PC-9 (cell line): ENCODE measurements at regions not wholly inside any gene's neighbourhood (a gene's known extent, or its start where the extent isn't known, plus 50 kb on each side); places are given as distances from the start of the nearest gene placed in this dataset.

ENCODE experiments used
- BruUV-seq: library from RNA; stranded (reverse); fragments of 400-500 nt; replicated peaks from 2 replicates; lab custom pipeline; 2021; lab: Mats Ljungman, UMichigan
- CTCF ChIA-PET: fragments of 300-600 bp; sonication (Branson Sonifier 250); formaldehyde crosslinking; loops from one replicate; lab custom pipeline; 2022; ENCODE audit warnings: antibody characterized with exemption; lab: Charles Lee
- POLR2A ChIA-PET: fragments of 300-600 bp; sonication (Branson Sonifier 250); formaldehyde crosslinking; loops from one replicate; lab custom pipeline; 2022; ENCODE audit warnings: antibody characterized with exemption; ENCODE audit not compliant: unreplicated experiment; lab: Charles Lee
- DNase-seq, 2 experiments: peaks; one replicate each; pipeline versions ENCODE4 v3.0.0 to v3.0.0-alpha.2; 2015 to 2022; ENCODE audit warnings: mixed read lengths in 1 of 2
- H2AFZ ChIP-seq: fragments of 200-600 bp; sonication (generic); 2 replicates; pipeline ENCODE4 v1.8.1; 2017; ENCODE audit warnings: antibody characterized with exemption
- H3F3A ChIP-seq: fragments of 200-600 bp; sonication (generic); 2 replicates; pipeline ENCODE4 v1.8.1; 2017; ENCODE audit warnings: antibody characterized with exemption, mild to moderate bottlenecking, low read depth; ENCODE audit not compliant: insufficient read depth
- H3K27ac ChIP-seq: fragments of 200-600 bp; sonication (generic); 2 replicates; pipeline ENCODE4 v1.6.1; 2016; ENCODE audit warnings: mixed run types
- H3K27me3 ChIP-seq: fragments of 200-600 bp; sonication (generic); 2 replicates; pipeline ENCODE4 v1.6.1; 2016; ENCODE audit warnings: low read depth, mixed run types; ENCODE audit not compliant: insufficient read depth
- H3K36me3 ChIP-seq: fragments of 200-600 bp; sonication (generic); 2 replicates; pipeline ENCODE4 v1.6.1; 2016; ENCODE audit warnings: low read depth, mixed run types
- H3K4me1 ChIP-seq: fragments of 200-600 bp; sonication (generic); replicated peaks from 2 replicates; pipeline ENCODE4 v1.6.1; 2016; ENCODE audit warnings: mixed run types; ENCODE audit not compliant: insufficient read depth
- H3K4me2 ChIP-seq: fragments of 200-600 bp; sonication (generic); 2 replicates; pipeline ENCODE4 v1.6.1; 2017; ENCODE audit warnings: mixed run types
- H3K4me3 ChIP-seq: fragments of 200-600 bp; sonication (generic); 2 replicates; pipeline ENCODE4 v1.6.1; 2016; ENCODE audit warnings: mixed run types
- H3K79me2 ChIP-seq: fragments of 200-600 bp; sonication (generic); 2 replicates; pipeline ENCODE4 v1.6.1; 2017; ENCODE audit warnings: low read depth, mixed run types
- H3K9me2 ChIP-seq: fragments of 200-600 bp; sonication (generic); 2 replicates; pipeline ENCODE4 v1.8.1; 2017; ENCODE audit warnings: mild to moderate bottlenecking; ENCODE audit not compliant: insufficient read depth
- H3K9me3 ChIP-seq: fragments of 200-600 bp; sonication (generic); 2 replicates; pipeline ENCODE4 v1.8.1; 2016; ENCODE audit warnings: low read depth; ENCODE audit not compliant: insufficient read depth
- H4K20me1 ChIP-seq: fragments of 200-600 bp; sonication (generic); 2 replicates; pipeline ENCODE4 v1.8.1; 2017; ENCODE audit not compliant: insufficient read depth
- EZH2 ChIP-seq: fragments of 200-600 bp; sonication (generic); IDR thresholded peaks from 2 replicates; pipeline ENCODE4 v1.8.0; 2017; ENCODE audit warnings: antibody characterized with exemption, low read depth
- intact Hi-C: fragments of 100-400 bp; cut with micrococcal nuclease; formaldehyde crosslinking; loops from one replicate; pipeline ENCODE4 v1.10.0; 2022; ENCODE audit not compliant: unreplicated experiment
- TF ChIP-seq, protein P1 (sequence below): fragments of 200-600 bp; sonication (generic); conservative IDR thresholded peaks from 2 replicates; pipeline ENCODE4 v1.6.1; 2017; ENCODE audit warnings: mixed run types, antibody characterized with exemption, mild to moderate bottlenecking, moderate library complexity

DNA sequence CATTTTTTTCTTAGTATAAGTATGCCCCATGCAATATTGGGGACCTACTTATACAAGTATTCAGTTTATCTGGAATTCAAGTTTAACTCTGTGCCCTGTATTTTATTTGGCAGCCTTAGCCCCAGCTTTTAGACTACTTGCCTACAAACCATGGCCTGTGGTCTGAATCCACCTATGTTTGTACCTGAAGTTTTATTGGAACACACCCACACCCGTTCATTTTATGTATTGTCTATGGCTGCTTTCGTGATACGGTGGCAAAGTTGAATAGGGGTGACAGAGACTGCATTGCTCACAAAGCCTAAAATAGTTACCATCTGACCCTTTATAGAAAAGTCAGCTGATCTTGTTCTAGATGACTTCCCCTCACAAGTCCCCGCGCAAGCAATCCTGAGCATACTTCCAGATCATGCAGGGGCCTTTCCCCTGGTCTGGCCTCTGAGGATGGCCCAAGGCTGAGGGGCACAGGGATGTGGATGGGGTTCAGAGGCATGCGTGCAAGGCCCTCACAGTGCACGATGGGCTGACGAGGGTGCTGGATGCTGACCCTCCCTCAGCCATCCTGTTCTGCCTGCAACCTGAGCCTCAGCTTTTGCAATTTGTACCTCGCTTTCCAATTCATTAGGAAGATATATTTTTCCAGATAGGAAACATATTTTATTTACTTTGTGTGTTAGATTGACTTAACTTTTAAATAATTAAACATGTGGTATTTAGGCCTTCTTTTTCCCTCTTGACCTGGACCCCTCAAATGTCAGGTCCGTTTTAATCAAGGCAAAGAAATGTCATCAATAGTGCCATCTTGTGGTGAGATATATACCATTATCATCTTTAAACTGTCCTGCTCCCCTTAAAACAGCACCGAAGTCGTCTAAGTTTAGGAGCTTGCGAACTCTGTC is 527.3 kb upstream of the CCDC196 start:
- no peak overlapping the region for H2AFZ ChIP-seq
- H3K27ac ChIP-seq, result no peak overlapping the region
- intact Hi-C loops, result loop anchor here (1.0 to 5.0 kb wide), 2 partner anchors 542 to 795 kb away; no protein-coding TSS in a partner anchor
- H3K9me2 ChIP-seq, result no peaks in the 10 kb centered on the region
- H3K4me1 ChIP-seq, result no peaks in the 10 kb centered on the region
- H3K79me2 ChIP-seq, result no peaks in the 10 kb centered on the region
- no peak overlapping the region for H3K4me3 ChIP-seq
- H3K27me3 ChIP-seq, result no peaks in the 10 kb centered on the region
- ChIA-PET CTCF (interaction anchor here (0.6 kb wide), 1 partner anchor 544 kb away, joined by 3 read pairs; no protein-coding TSS in a partner anchor), POLR2A (no interaction called here)
- DNase-seq, result no peak
- BruUV-seq, result no TSS peak
- no peaks in the 10 kb centered on the region for H3K36me3 ChIP-seq
- no peak overlapping the region for H3K4me2 ChIP-seq
- H3K9me3 ChIP-seq, result no peaks in the 10 kb centered on the region
- no peaks in the 10 kb centered on the region for H3F3A ChIP-seq
- H4K20me1 ChIP-seq, result no peaks in the 10 kb centered on the region
- TF ChIP-seq, protein P1, sequence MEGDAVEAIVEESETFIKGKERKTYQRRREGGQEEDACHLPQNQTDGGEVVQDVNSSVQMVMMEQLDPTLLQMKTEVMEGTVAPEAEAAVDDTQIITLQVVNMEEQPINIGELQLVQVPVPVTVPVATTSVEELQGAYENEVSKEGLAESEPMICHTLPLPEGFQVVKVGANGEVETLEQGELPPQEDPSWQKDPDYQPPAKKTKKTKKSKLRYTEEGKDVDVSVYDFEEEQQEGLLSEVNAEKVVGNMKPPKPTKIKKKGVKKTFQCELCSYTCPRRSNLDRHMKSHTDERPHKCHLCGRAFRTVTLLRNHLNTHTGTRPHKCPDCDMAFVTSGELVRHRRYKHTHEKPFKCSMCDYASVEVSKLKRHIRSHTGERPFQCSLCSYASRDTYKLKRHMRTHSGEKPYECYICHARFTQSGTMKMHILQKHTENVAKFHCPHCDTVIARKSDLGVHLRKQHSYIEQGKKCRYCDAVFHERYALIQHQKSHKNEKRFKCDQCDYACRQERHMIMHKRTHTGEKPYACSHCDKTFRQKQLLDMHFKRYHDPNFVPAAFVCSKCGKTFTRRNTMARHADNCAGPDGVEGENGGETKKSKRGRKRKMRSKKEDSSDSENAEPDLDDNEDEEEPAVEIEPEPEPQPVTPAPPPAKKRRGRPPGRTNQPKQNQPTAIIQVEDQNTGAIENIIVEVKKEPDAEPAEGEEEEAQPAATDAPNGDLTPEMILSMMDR, result peak; percentile 74
- TF ChIP-seq EZH2, result no peak

DNA sequence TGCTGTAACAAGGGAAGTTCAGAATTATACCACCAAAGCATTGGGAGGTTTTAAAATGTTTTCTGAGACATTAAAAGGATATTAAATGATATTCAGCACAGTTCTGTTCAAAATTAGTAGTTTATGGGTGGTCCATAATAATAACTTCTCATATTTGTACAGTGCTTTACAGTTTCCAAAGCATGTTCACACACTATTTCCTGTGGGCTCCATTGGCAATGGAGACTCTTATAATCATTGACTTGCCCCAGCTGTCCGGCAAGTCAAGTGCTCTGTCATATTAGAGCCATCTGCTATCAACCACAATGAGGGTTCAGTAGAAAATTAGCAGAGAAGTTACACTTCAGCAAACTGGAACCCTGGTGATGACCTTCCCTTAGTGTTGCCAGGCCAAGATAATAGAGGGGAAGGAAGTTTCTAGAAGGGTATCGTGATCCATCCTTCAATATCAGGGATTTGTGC is 526.6 kb upstream of the CCDC196 start:
- no peak overlapping the region for H3K4me3 ChIP-seq
- H3K9me2 ChIP-seq, result no peaks in the 10 kb centered on the region
- H3K4me2 ChIP-seq, result no peak overlapping the region
- BruUV-seq, result no TSS peak
- no peaks in the 10 kb centered on the region for H4K20me1 ChIP-seq
- ChIA-PET POLR2A (no interaction called here), CTCF (interaction anchor here (0.6 to 0.7 kb wide), 2 partner anchors 298 to 544 kb away, joined by 3 read pairs; no protein-coding TSS in a partner anchor)
- no peak overlapping the region for H2AFZ ChIP-seq
- H3K27me3 ChIP-seq, result no peaks in the 10 kb centered on the region
- H3K4me1 ChIP-seq, result no peaks in the 10 kb centered on the region
- H3K9me3 ChIP-seq, result no peaks in the 10 kb centered on the region
- H3K36me3 ChIP-seq, result no peaks in the 10 kb centered on the region
- no peaks in the 10 kb centered on the region for H3F3A ChIP-seq
- H3K79me2 ChIP-seq, result no peaks in the 10 kb centered on the region
- no peak for TF ChIP-seq EZH2
- TF ChIP-seq, protein P1, result peak; percentile 37; the same call in 1 of the 2 replicates
- intact Hi-C loops, result loop anchor here (1.0 to 5.0 kb wide), 3 partner anchors 113 to 795 kb away; no protein-coding TSS in a partner anchor
- no peak for DNase-seq
- no peak overlapping the region for H3K27ac ChIP-seq

DNA sequence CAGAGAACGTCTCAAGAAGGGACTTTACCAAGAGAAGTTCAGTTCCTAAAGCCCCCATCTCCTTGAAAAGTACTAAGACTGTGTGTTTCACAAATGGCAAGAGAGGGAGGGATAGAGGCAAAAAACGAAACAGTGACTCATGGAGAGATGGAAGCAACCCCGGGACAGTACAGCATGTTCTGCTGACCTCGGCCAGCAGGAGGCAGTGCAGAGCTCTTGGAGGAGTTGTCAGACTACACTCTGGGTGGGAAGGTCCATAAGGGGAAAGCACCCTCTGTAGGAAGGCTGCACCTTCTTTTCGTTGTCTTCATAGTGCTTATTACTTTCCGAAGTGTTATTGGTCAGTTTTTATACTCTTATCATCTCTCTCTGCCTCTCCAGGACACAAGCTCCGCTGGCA is 525.2 kb upstream of the CCDC196 start:
- ChIA-PET CTCF (interaction anchor here (1.0 kb wide), 1 partner anchor 33 kb away, joined by 3 read pairs; no protein-coding TSS in a partner anchor), POLR2A (interaction anchor here (1.1 kb wide), 1 partner anchor 42 kb away, joined by 3 read pairs; no protein-coding TSS in a partner anchor)
- peak in 1 of 2 experiments; percentile 28 for DNase-seq

More for the DNA sequence above, 525.2 kb upstream of the CCDC196 start:
- intact Hi-C loops, result loop anchor here (5.0 kb wide), 1 partner anchor 111 kb away; no protein-coding TSS in a partner anchor
- no peaks in the 10 kb centered on the region for H4K20me1 ChIP-seq
- no peaks in the 10 kb centered on the region for H3K4me1 ChIP-seq
- no peaks in the 10 kb centered on the region for H3K27me3 ChIP-seq
- H3K27ac ChIP-seq, result no peak overlapping the region
- no peak overlapping the region for H3K4me3 ChIP-seq
- no peaks in the 10 kb centered on the region for H3F3A ChIP-seq
- H3K79me2 ChIP-seq, result no peaks in the 10 kb centered on the region
- H2AFZ ChIP-seq, result no peak overlapping the region
- H3K36me3 ChIP-seq, result no peaks in the 10 kb centered on the region
- H3K9me3 ChIP-seq, result no peaks in the 10 kb centered on the region
- no TSS peak for BruUV-seq
- TF ChIP-seq EZH2, result no peak
- TF ChIP-seq, protein P1, result peak; percentile 66
- H3K4me2 ChIP-seq, result no peak overlapping the region
- no peaks in the 10 kb centered on the region; the same call in 1 of the 2 replicates for H3K9me2 ChIP-seq
